ENCODE measurements at regions not wholly inside any gene's neighbourhood (a gene's known extent, or its start where the extent isn't known, plus 50 kb on each side); places are given as distances from the start of the nearest gene placed in this dataset.

GRCh38 chr5:92370032-92370431 is 986.9 kb upstream of the ARRDC3 start:
- WGBS, 2 donors (ENCODE audit: low coverage in 1 of 2), result 82 to 88% methylated on average over 3 of the region's 3 CpGs
- in situ Hi-C loops (cut with MboI; ENCODE audit: low pct_ligation_motif_present in 1 of 4, low pct_unique_long_range_greater_than_20kb in 1 of 4, low sequenced_read_pairs in 3 of 4) (no loop called here), intact Hi-C loops (cut with DNase I; ENCODE audit: low total_unique reads) (no loop called here)
- H3K4me3 ChIP-seq, result no peak overlapping the region
- H3K27me3 ChIP-seq, result no peaks in the 10 kb centered on the region
- H3K9me3 ChIP-seq, result no peaks in the 10 kb centered on the region
- no peak overlapping the region for H3K27ac ChIP-seq
- no peaks in the 10 kb centered on the region for H3K36me3 ChIP-seq
- DNase-seq, result no peak
- H3K4me1 ChIP-seq, result no peaks in the 10 kb centered on the region
- TF ChIP-seq CTCF (IDR thresholded peaks at IDR 0.05) (no peak), POLR2A (IDR thresholded peaks at IDR 0.05) (no peak), EP300 (IDR thresholded peaks at IDR 0.05; ENCODE audit: low read depth) (no peak), POLR2AphosphoS5 (IDR thresholded peaks at IDR 0.05) (no peak)

DNA sequence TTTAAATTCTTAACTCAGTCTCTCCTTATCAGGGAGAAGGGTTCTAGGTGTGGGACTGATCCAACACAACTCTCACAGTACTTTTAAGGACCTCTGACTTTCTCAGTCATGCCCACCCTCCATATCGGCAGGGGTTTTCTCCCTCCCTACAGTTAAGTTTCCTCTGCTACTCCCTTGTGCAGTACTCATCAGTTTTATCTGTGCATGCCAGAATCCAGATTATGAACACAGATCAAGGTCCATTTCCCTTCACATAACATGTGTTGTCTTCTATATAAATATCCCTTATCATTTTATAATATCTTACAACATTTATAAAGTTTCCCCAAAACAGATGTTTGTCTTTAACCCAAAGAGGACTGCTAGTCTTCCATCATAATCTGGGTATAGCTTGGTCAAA is 986.5 kb upstream of the ARRDC3 start:
- no peaks in the 10 kb centered on the region for H3K27me3 ChIP-seq
- no peak overlapping the region for H3K4me3 ChIP-seq
- no peaks in the 10 kb centered on the region for H3K9me3 ChIP-seq
- H3K27ac ChIP-seq, result no peak overlapping the region
- in situ Hi-C loops (cut with MboI; ENCODE audit: low pct_ligation_motif_present in 1 of 4, low pct_unique_long_range_greater_than_20kb in 1 of 4, low sequenced_read_pairs in 3 of 4), result no loop called here
- DNase-seq, result no peak
- H3K4me1 ChIP-seq, result no peaks in the 10 kb centered on the region
- TF ChIP-seq POLR2A (IDR thresholded peaks at IDR 0.05), result no peak
- TF ChIP-seq CTCF (IDR thresholded peaks at IDR 0.05), result no peak
- TF ChIP-seq EP300 (IDR thresholded peaks at IDR 0.05; ENCODE audit: low read depth), result no peak
- TF ChIP-seq POLR2AphosphoS5 (IDR thresholded peaks at IDR 0.05), result no peak
- 97 to 100% methylated on average over 1 of the region's 1 CpG for WGBS, 2 donors (ENCODE audit: low coverage in 1 of 2)
- intact Hi-C loops (cut with DNase I; ENCODE audit: low total_unique reads), result no loop called here
- H3K36me3 ChIP-seq, result no peaks in the 10 kb centered on the region

DNA sequence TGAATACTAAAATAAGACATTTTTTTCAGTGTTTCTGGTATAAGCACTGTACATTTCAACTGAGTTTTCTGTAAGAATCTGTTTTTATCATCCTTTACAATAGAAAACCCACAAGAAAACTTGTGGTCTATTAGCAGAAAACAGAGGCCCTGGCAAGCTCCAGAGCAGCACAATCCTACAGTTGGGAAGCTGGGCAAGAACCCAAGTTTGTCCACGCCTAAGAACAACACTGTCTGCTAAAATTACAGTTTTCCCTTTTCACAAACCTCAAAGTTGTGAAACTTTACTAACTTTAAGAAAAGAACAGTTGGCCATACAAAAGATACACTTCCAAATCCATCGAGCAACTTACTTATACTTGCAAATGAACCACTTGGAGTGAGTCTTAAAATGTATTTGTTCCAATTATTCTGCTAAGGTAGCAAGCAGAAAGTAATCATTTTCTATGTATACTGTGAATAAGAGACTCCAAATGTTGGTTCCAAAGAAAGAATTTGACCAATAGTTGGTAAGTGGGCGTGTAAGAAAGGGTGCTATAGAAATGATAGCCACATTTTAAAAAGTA is 982.0 kb upstream of the ARRDC3 start:
- H3K27ac ChIP-seq, result no peak overlapping the region
- no peaks in the 10 kb centered on the region for H3K36me3 ChIP-seq
- H3K4me1 ChIP-seq, result no peaks in the 10 kb centered on the region
- H3K9me3 ChIP-seq, result no peaks in the 10 kb centered on the region
- DNase-seq, result no peak
- no peaks in the 10 kb centered on the region for H3K27me3 ChIP-seq
- in situ Hi-C loops (cut with MboI; ENCODE audit: low pct_ligation_motif_present in 1 of 4, low pct_unique_long_range_greater_than_20kb in 1 of 4, low sequenced_read_pairs in 3 of 4) (no loop called here), intact Hi-C loops (cut with DNase I; ENCODE audit: low total_unique reads) (no loop called here)
- 59 to 60% methylated on average over 3 of the region's 3 CpGs for WGBS, 2 donors (ENCODE audit: low coverage in 1 of 2)
- no peak overlapping the region for H3K4me3 ChIP-seq
- TF ChIP-seq CTCF (IDR thresholded peaks at IDR 0.05), result no peak
- no peak for TF ChIP-seq POLR2AphosphoS5 (IDR thresholded peaks at IDR 0.05)
- no peak for TF ChIP-seq POLR2A (IDR thresholded peaks at IDR 0.05)
- no peak for TF ChIP-seq EP300 (IDR thresholded peaks at IDR 0.05; ENCODE audit: low read depth)

GRCh38 chr5:92353107-92354030 is 970.3 kb upstream of the ARRDC3 start:
- Histone ChIP-seq H3K36me3 (no peaks in the 10 kb centered on the region), H3K9me3 (no peaks in the 10 kb centered on the region), H3K27ac (no peak overlapping the region), H3K4me3 (no peak overlapping the region), H3K4me1 (no peaks in the 10 kb centered on the region), H3K27me3 (no peaks in the 10 kb centered on the region)
- in situ Hi-C loops (cut with MboI; ENCODE audit: low pct_ligation_motif_present in 1 of 4, low pct_unique_long_range_greater_than_20kb in 1 of 4, low sequenced_read_pairs in 3 of 4) (no loop called here), intact Hi-C loops (cut with DNase I; ENCODE audit: low total_unique reads) (no loop called here)
- no peak for TF ChIP-seq POLR2A (IDR thresholded peaks at IDR 0.05)
- TF ChIP-seq POLR2AphosphoS5 (IDR thresholded peaks at IDR 0.05), result no peak
- TF ChIP-seq CTCF (IDR thresholded peaks at IDR 0.05), result no peak
- TF ChIP-seq EP300 (IDR thresholded peaks at IDR 0.05; ENCODE audit: low read depth), result no peak
- WGBS, 2 donors (ENCODE audit: low coverage in 1 of 2), result 66% methylated on average over 5 of the region's 5 CpGs
- DNase-seq, result no peak
